NB4 (cell line): ENCODE measurements at regions not wholly inside any gene's neighbourhood (a gene's known extent, or its start where the extent isn't known, plus 50 kb on each side); places are given as distances from the start of the nearest gene placed in this dataset.

Experiments used
- MYC ChIP-seq: IDR thresholded peaks from 2 replicates; pipeline ENCODE4 v1.6.1; 2011; ENCODE audit warnings: low read depth, low read length
- POLR2A ChIP-seq: IDR thresholded peaks from 2 replicates; pipeline ENCODE4 v1.6.1; 2011; ENCODE audit warnings: mild to moderate bottlenecking; ENCODE audit not compliant: insufficient read length; ENCODE audit errors: extremely low read depth
- TF ChIP-seq, protein P1 (sequence below): IDR thresholded peaks from 2 replicates; pipeline ENCODE4 v1.6.1; 2011; ENCODE audit warnings: low read depth, low read length
- TF ChIP-seq, protein P2 (sequence below): IDR thresholded peaks from one replicate; pipeline ENCODE4 v1.5.1; 2012; ENCODE audit warnings: low read depth, low read length

DNA sequence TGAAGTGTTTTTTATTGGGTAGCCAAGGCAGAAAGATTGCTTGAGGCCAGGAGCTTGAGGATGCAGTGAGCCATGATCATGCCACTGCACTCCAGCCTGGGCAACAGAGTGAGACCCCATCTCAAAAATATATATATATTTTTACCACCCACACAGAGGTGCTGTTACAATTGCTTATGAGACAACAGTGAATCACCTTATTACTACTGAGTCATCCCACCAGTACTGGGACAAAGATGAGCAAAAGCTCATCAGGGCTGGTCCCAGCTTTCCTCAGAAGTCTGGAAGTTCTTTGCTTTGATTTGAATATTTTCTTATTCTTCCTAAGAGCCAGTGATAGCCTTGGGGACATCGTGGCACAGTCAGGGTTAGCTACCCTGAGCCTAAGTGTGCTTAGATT lies 207.7 kb downstream of the SOX2 start:
- TF ChIP-seq, protein P1, sequence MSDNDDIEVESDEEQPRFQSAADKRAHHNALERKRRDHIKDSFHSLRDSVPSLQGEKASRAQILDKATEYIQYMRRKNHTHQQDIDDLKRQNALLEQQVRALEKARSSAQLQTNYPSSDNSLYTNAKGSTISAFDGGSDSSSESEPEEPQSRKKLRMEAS, result no peak
- TF ChIP-seq, protein P2, sequence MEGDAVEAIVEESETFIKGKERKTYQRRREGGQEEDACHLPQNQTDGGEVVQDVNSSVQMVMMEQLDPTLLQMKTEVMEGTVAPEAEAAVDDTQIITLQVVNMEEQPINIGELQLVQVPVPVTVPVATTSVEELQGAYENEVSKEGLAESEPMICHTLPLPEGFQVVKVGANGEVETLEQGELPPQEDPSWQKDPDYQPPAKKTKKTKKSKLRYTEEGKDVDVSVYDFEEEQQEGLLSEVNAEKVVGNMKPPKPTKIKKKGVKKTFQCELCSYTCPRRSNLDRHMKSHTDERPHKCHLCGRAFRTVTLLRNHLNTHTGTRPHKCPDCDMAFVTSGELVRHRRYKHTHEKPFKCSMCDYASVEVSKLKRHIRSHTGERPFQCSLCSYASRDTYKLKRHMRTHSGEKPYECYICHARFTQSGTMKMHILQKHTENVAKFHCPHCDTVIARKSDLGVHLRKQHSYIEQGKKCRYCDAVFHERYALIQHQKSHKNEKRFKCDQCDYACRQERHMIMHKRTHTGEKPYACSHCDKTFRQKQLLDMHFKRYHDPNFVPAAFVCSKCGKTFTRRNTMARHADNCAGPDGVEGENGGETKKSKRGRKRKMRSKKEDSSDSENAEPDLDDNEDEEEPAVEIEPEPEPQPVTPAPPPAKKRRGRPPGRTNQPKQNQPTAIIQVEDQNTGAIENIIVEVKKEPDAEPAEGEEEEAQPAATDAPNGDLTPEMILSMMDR, result no peak
- TF ChIP-seq POLR2A (no peak), MYC (no peak)
